HepG2 (cell line): ENCODE measurements at regions not wholly inside any gene's neighbourhood (a gene's known extent, or its start where the extent isn't known, plus 50 kb on each side); places are given as distances from the start of the nearest gene placed in this dataset.

Experiments used
- ATAC-seq: fragments of 200-7000 bp; cut with Tn5 transposase; 3 replicates; pipeline ENCODE4 v1.9.1; 2020; ENCODE audit warnings: mild to moderate bottlenecking, moderate library complexity
- BruUV-seq: library from RNA; stranded (reverse); fragments of 400-500 nt; replicated peaks from 2 replicates; lab custom pipeline; 2021; lab: Mats Ljungman, UMichigan
- CTCF ChIA-PET: fragments of 300-600 bp; formaldehyde crosslinking; extraction: SDS; loops from one replicate; lab custom pipeline; 2021; ENCODE audit warnings: low total read pairs, inconsistent platforms, low intra/inter-chr PET ratio; lab: Yijun Ruan, JAX
- POLR2A ChIA-PET: fragments of 350-600 bp; sonication (Branson Sonifier 250); formaldehyde crosslinking; loops from one replicate; lab custom pipeline; 2020; ENCODE audit warnings: antibody characterized with exemption, inconsistent platforms; lab: Yijun Ruan, JAX
- DNase-seq: peaks from one replicate; pipeline ENCODE4 v3.0.0-alpha.2; 2015; ENCODE audit warnings: low spot score
- FAIRE-seq: peaks from 3 replicates; lab custom pipeline; 2011; peaks lifted over from hg19 to GRCh38; lab: Jason Lieb, UNC
- H2AFZ ChIP-seq: one replicate; pipeline ENCODE4 v1.6.1; 2011; ENCODE audit warnings: low read length, inconsistent platforms
- H3K27ac ChIP-seq: fragments of 300-600 bp; 3 replicates; pipeline ENCODE4 v1.8.0; 2011; ENCODE audit warnings: mixed run types, mild to moderate bottlenecking, mixed read lengths, low read length, inconsistent platforms; ENCODE audit not compliant: insufficient read depth; ENCODE audit errors: extremely low read length
- H3K27me3 ChIP-seq, 2 experiments: fragments of 200-600 bp in 1 of 2; 2 replicates in 1 of 2; 3 replicates in 1 of 2; pipeline versions ENCODE4 v1.6.0 to v1.8.0; 2011; ENCODE audit warnings: low read length in 2 of 2, mild to moderate bottlenecking in 2 of 2, moderate library complexity in 2 of 2, inconsistent platforms in 1 of 2; ENCODE audit not compliant: insufficient read depth in 2 of 2, control insufficient read depth in 1 of 2
- H3K36me3 ChIP-seq, 2 experiments: fragments of 200-600 bp in 1 of 2; replicated peaks in 1 of 2; 2 replicates in 1 of 2; 3 replicates in 1 of 2; pipeline versions ENCODE4 v1.5.1 to v1.8.0; 2011; ENCODE audit warnings: low read length in 2 of 2, inconsistent platforms in 1 of 2; ENCODE audit not compliant: insufficient read depth in 2 of 2, control insufficient read depth in 1 of 2
- H3K4me1 ChIP-seq: 2 replicates; pipeline ENCODE4 v1.5.1; 2012; ENCODE audit warnings: low read length, inconsistent platforms; ENCODE audit not compliant: insufficient read depth
- H3K4me2 ChIP-seq: 2 replicates; pipeline ENCODE4 v1.6.0; 2011; ENCODE audit warnings: low read depth, low read length, inconsistent platforms
- H3K4me3 ChIP-seq, 3 experiments: fragments of 200-600 bp in 1 of 3; sonication (generic), shearing (Covaris generic) in 1 of 3; replicated peaks in 1 of 3; 2 replicates each; pipeline ENCODE4 v1.5.1; 2011 to 2016; ENCODE audit warnings: low read length in 3 of 3, inconsistent platforms in 2 of 3, low read depth in 2 of 3, mild to moderate bottlenecking in 2 of 3, control low read depth in 1 of 3, mixed read lengths in 1 of 3; ENCODE audit not compliant: insufficient read depth in 1 of 3
- H3K79me2 ChIP-seq: one replicate; pipeline ENCODE4 v1.6.1; 2011; ENCODE audit warnings: low read length, inconsistent platforms; ENCODE audit not compliant: insufficient read depth
- H3K9ac ChIP-seq: 2 replicates; pipeline ENCODE4 v1.6.0; 2011; ENCODE audit warnings: mild to moderate bottlenecking, low read depth, low read length, inconsistent platforms; ENCODE audit not compliant: insufficient read depth
- H3K9me3 ChIP-seq: 2 replicates; pipeline ENCODE4 v1.5.1; 2012; ENCODE audit warnings: mild to moderate bottlenecking, low read length
- H4K20me1 ChIP-seq: 2 replicates; pipeline ENCODE4 v1.6.0; 2011; ENCODE audit warnings: inconsistent platforms, mild to moderate bottlenecking, low read length, moderate library complexity; ENCODE audit not compliant: insufficient read depth
- NFRKB ChIP-seq: fragments of 450-650 bp; IDR thresholded peaks from 2 replicates; pipeline ENCODE4 v1.6.1; 2017
- ZNF280D ChIP-seq: sonication (generic); formaldehyde crosslinking; IDR thresholded peaks from 2 replicates; pipeline ENCODE4 v1.5.1; 2020; ENCODE audit warnings: mild to moderate bottlenecking, missing genetic modification reagents
- ZNF580 ChIP-seq: IDR thresholded peaks from 2 replicates; pipeline ENCODE4 v1.6.1; 2016; ENCODE audit warnings: low read depth, borderline replicate concordance
- ZNF777 ChIP-seq: sonication (generic); formaldehyde crosslinking; IDR thresholded peaks from 2 replicates; pipeline ENCODE4 v1.4.0; 2020; ENCODE audit warnings: missing genetic modification reagents
- ZNF788 ChIP-seq: sonication (generic); formaldehyde crosslinking; IDR thresholded peaks from 2 replicates; pipeline ENCODE4 v1.5.0; 2020; ENCODE audit warnings: mild to moderate bottlenecking, missing genetic modification reagents, borderline replicate concordance
- WGBS: methylation state at CpG from one replicate; pipeline ENCODE4 v1.1.6; 2017; ENCODE audit warnings: low lambda C conversion rate; 5-methylcytosine and 5-hydroxymethylcytosine counted together
- in situ Hi-C: cut with HindIII; loops from 2 replicates; pipeline ENCODE4 v1.10.0; 2017; ENCODE audit warnings: low pct_unique_long_range_greater_than_20kb; ENCODE audit not compliant: extremely low pct_ligation_motif_present
- intact Hi-C: fragments of 100-400 bp; cut with micrococcal nuclease; formaldehyde crosslinking; loops from one replicate; pipeline ENCODE4 v1.10.0; 2022; ENCODE audit not compliant: unreplicated experiment

GRCh38 chr2:15736396-15737180 lies 144.9 kb downstream of the DDX1 start:
- Histone ChIP-seq H3K27ac (no peak overlapping the region), H3K9ac (no peak overlapping the region), H3K4me1 (peaks cover 25% of the 10 kb centered on the region), H3K36me3 (no peaks in the 10 kb centered on the region), H3K4me3 (no peak overlapping the region), H3K9me3 (no peaks in the 10 kb centered on the region), H3K27me3 (peaks cover 0 to 38% of the 10 kb centered on the region in 2 experiments; a peak in 4 of 5 replicates), H3K79me2 (no peaks in the 10 kb centered on the region), H2AFZ (no peak overlapping the region), H4K20me1 (no peaks in the 10 kb centered on the region), H3K4me2 (no peak overlapping the region)
- ATAC-seq (no peak), FAIRE-seq (no peak), DNase-seq (no peak)
- CTCF ChIA-PET, result no interaction called here
- in situ Hi-C loops, result loop anchor here (25.0 kb wide), 1 partner anchor 99 kb away; no protein-coding TSS in a partner anchor
- TF ChIP-seq ZNF777 (CRISPR knock-in tag), result no peak
- no peak for TF ChIP-seq ZNF580
- no peak for TF ChIP-seq ZNF788 (CRISPR knock-in tag)
- TF ChIP-seq NFRKB, result no peak
- no peak for TF ChIP-seq ZNF280D (CRISPR knock-in tag)
- BruUV-seq, result no TSS peak
- intact Hi-C loops, result no loop called here
- 81% methylated on average over 4 of the region's 4 CpGs for WGBS
- POLR2A ChIA-PET, result no interaction called here
